Lung (tissue), 11 donors: ENCODE measurements at regions not wholly inside any gene's neighbourhood (a gene's known extent, or its start where the extent isn't known, plus 50 kb on each side); places are given as distances from the start of the nearest gene placed in this dataset.

ENCODE experiments used
- ATAC-seq: fragments of 200-7000 bp; cut with Tn5 transposase; one replicate; pipeline ENCODE4 v1.9.1; 2020; ENCODE audit warnings: moderate number of reproducible peaks; ENCODE audit not compliant: insufficient read depth, low FRiP score
- DNase-seq, 3 donors: peaks; one replicate each; pipeline ENCODE4 v3.0.0-alpha.2; 2013 to 2017
- H3K27ac ChIP-seq, 2 donors: one replicate each; pipeline ENCODE4 v1.5.1; 2013; ENCODE audit warnings: mild to moderate bottlenecking in 2 of 2, moderate library complexity in 2 of 2, control low read depth in 1 of 2, inconsistent platforms in 1 of 2, low read depth in 1 of 2, low read length in 1 of 2
- H3K27me3 ChIP-seq, 3 donors: one replicate each; pipeline ENCODE4 v1.5.1; 2013; ENCODE audit warnings: low read length in 2 of 3; ENCODE audit not compliant: control insufficient read depth in 3 of 3, insufficient read depth in 3 of 3
- H3K36me3 ChIP-seq, 4 donors: one replicate each; pipeline ENCODE4 v1.5.1; 2013; ENCODE audit warnings: low read length in 4 of 4, mild to moderate bottlenecking in 1 of 4, moderate library complexity in 1 of 4; ENCODE audit not compliant: control insufficient read depth in 4 of 4, insufficient read depth in 4 of 4
- H3K4me1 ChIP-seq, 5 donors: one replicate each; pipeline ENCODE4 v1.5.1; 2013; ENCODE audit warnings: low read length in 5 of 5, mild to moderate bottlenecking in 2 of 5, moderate library complexity in 1 of 5; ENCODE audit not compliant: control insufficient read depth in 5 of 5, insufficient read depth in 5 of 5
- H3K4me3 ChIP-seq: one replicate; pipeline ENCODE4 v1.5.1; 2013; ENCODE audit warnings: mild to moderate bottlenecking, control low read depth, moderate library complexity
- H3K9ac ChIP-seq, 2 donors: one replicate each; pipeline ENCODE4 v1.5.1; 2013; ENCODE audit warnings: low read length in 2 of 2, control low read depth in 1 of 2; ENCODE audit not compliant: insufficient read depth in 1 of 2
- H3K9me3 ChIP-seq, 4 donors: one replicate each; pipeline ENCODE4 v1.5.1; 2013; ENCODE audit warnings: low read length in 3 of 4, mild to moderate bottlenecking in 1 of 4, moderate library complexity in 1 of 4; ENCODE audit not compliant: control insufficient read depth in 4 of 4, insufficient read depth in 3 of 4
- WGBS, 2 donors: extraction: QIAGEN DNeasy Blood & Tissue Kit; methylation state at CpG; one replicate each; pipeline ENCODE4 v1.1.7; 2013; 5-methylcytosine and 5-hydroxymethylcytosine counted together
- TF ChIP-seq, protein P1 (sequence below): IDR thresholded peaks from 2 replicates; pipeline ENCODE4 v1.5.1; 2012; ENCODE audit warnings: mild to moderate bottlenecking; ENCODE audit errors: control extremely low read depth, extremely low read depth
- donor health status: control.
- donor health status: control.
- donor health status: Bipolar disorder and iron deficiency.
- donor health status: healthy.
- donor health status: DM: yes; HTN: yes; CAD: no.

DNA sequence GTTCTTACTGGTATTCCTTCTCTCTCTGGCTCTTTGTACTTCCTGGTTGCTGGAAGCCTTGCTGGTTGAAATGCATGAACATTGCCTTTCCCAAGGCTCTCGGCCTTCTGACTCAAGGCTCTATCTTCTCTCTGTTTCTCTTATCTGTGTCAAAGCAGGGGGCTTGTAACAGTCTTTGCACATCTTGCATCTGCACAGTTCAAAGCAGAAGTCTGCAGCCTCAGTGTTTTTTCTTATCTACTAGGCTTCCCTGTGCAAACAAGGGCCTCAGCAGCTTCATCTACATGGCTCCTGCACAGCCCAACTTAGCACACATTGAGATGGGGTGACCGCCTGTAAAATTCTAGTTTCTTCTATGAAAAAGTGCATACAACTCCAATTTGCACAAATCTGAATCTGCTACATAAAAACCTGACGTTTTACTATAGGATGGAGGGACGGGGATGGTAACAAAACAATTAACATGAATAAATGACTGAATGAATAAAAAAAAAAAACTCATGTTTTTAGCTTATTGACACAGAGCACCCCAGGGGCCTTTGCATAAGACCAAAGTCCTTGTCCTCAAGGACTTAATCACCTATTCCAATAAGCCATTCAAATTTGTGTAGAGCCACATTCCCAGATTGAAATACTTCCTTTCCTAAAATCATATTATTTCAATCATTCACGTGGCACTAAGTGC, 458.3 kb downstream of the LMO4 start:
- no peak overlapping the region for H3K27ac ChIP-seq

DNA sequence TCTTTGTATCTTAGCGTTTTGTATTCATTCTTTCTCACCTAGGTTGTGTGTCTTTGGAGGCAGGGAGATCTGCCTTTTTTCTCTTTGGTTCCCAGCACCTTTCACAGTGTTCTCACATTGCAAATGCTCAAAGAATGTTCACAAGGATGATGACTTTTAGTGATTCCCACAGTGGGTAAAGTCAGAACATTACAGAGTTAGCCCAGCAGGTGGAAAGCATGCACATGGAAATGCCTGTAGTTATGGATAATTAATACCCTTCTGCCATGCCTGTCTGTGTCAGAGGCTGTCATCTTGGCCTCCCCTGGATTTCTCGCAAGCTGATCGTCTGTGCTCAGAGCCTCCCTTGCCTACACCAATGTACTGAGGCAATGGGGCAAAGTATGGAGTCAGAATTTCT, 458.9 kb downstream of the LMO4 start:
- Histone ChIP-seq H3K9me3 (no peaks in the 10 kb centered on the region), H3K36me3 (no peaks in the 10 kb centered on the region), H3K4me1 (no peaks in the 10 kb centered on the region), H3K4me3 (no peak overlapping the region), H3K27ac (no peak overlapping the region), H3K9ac (no peak overlapping the region), H3K27me3 (no peaks in the 10 kb centered on the region)
- WGBS, 2 donors = 48 to 57% methylated on average over 3 of the region's 3 CpGs
- no peak for ATAC-seq
- TF ChIP-seq, protein P1, sequence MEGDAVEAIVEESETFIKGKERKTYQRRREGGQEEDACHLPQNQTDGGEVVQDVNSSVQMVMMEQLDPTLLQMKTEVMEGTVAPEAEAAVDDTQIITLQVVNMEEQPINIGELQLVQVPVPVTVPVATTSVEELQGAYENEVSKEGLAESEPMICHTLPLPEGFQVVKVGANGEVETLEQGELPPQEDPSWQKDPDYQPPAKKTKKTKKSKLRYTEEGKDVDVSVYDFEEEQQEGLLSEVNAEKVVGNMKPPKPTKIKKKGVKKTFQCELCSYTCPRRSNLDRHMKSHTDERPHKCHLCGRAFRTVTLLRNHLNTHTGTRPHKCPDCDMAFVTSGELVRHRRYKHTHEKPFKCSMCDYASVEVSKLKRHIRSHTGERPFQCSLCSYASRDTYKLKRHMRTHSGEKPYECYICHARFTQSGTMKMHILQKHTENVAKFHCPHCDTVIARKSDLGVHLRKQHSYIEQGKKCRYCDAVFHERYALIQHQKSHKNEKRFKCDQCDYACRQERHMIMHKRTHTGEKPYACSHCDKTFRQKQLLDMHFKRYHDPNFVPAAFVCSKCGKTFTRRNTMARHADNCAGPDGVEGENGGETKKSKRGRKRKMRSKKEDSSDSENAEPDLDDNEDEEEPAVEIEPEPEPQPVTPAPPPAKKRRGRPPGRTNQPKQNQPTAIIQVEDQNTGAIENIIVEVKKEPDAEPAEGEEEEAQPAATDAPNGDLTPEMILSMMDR = no peak
- DNase-seq = no peak

More for the DNA sequence above, 458.3 kb downstream of the LMO4 start:
- DNase-seq (no peak), ATAC-seq (no peak)
- H3K9ac ChIP-seq = no peak overlapping the region
- WGBS, 2 donors = 81 to 91% methylated on average over 5 of the region's 5 CpGs
- TF ChIP-seq, protein P1 = no peak
- no peaks in the 10 kb centered on the region for H3K9me3 ChIP-seq
- no peaks in the 10 kb centered on the region for H3K4me1 ChIP-seq
- no peaks in the 10 kb centered on the region for H3K36me3 ChIP-seq
- H3K4me3 ChIP-seq = no peak overlapping the region
- no peaks in the 10 kb centered on the region for H3K27me3 ChIP-seq

DNA sequence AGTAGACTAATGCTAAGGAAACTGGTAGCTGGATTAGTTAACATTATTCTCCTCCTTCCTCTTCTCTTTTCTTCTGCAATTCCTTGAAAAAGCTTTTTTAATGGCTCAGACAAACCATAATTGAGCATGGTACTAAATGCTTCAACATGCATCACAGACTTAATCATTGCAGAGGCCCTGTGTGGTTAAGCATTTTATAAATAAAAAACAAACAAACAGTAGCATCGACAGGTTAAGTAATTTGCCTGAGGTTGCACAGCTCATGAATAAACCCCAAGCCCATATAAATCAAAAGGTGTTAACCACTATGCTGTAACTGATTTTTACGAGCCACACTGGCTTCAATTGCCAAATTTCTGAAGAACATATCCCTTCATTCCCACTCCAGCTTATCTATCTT, 462.1 kb downstream of the LMO4 start:
- Histone ChIP-seq H3K9ac (no peak overlapping the region), H3K27ac (no peak overlapping the region), H3K4me3 (no peak overlapping the region), H3K27me3 (no peaks in the 10 kb centered on the region), H3K9me3 (no peaks in the 10 kb centered on the region), H3K4me1 (peaks cover 0 to 3% (median 0%) of the 10 kb centered on the region in 5 donors), H3K36me3 (no peaks in the 10 kb centered on the region)
- no peak for ATAC-seq
- peak in 1 of 3 donors; percentile 36 for DNase-seq
- TF ChIP-seq, protein P1 = no peak
- WGBS, 2 donors = 81 to 85% methylated on average over 2 of the region's 2 CpGs
